Thyroid gland (tissue), 4 donors: ENCODE measurements at regions not wholly inside any gene's neighbourhood (a gene's known extent, or its start where the extent isn't known, plus 50 kb on each side); places are given as distances from the start of the nearest gene placed in this dataset.

ENCODE experiments used
- DNase-seq, 2 donors: peaks; one replicate each; pipeline ENCODE4 v3.0.0-alpha.2; 2019
- H3K27ac ChIP-seq, 3 donors: fragments of 200-600 bp; sonication (generic); 1 replicate in 2 of 3; 2 replicates in 1 of 3; pipeline ENCODE4 v1.5.1; 2016 to 2019; ENCODE audit warnings: mild to moderate bottlenecking in 1 of 3, moderate library complexity in 1 of 3
- H3K27me3 ChIP-seq: fragments of 200-600 bp; sonication (generic); one replicate; pipeline ENCODE4 v1.5.1; 2019
- H3K36me3 ChIP-seq, 2 donors: fragments of 200-600 bp; sonication (generic); one replicate each; pipeline ENCODE4 v1.5.1; 2016 to 2019
- H3K4me1 ChIP-seq, 2 donors: fragments of 200-600 bp; sonication (generic); one replicate each; pipeline ENCODE4 v1.5.1; 2017 to 2019
- H3K4me3 ChIP-seq, 3 donors: fragments of 200-600 bp; sonication (generic); replicated peaks in 1 of 3; 1 replicate in 2 of 3; 2 replicates in 1 of 3; pipeline ENCODE4 v1.5.1; 2016; ENCODE audit warnings: mild to moderate bottlenecking in 1 of 3
- H3K9me3 ChIP-seq: fragments of 200-600 bp; sonication (generic); one replicate; pipeline ENCODE4 v1.5.1; 2017
- CTCF ChIP-seq, 6 experiments: fragments of 200-600 bp in 3 of 6; fragments of 450-650 bp in 3 of 6; sonication (generic) in 3 of 6; IDR thresholded peaks; one replicate each; pipeline ENCODE4 v1.5.1; 2016 to 2019; ENCODE audit warnings: antibody characterized with exemption in 6 of 6, mild to moderate bottlenecking in 2 of 6, inconsistent platforms in 1 of 6, moderate library complexity in 1 of 6
- POLR2A ChIP-seq, 2 donors: fragments of 450-650 bp; IDR thresholded peaks; one replicate each; pipeline ENCODE4 v1.6.1; 2017; ENCODE audit warnings: antibody characterized with exemption in 2 of 2, mild to moderate bottlenecking in 2 of 2, moderate library complexity in 1 of 2
- WGBS, 2 donors: methylation state at CpG; one replicate each; pipeline ENCODE4 v1.1.5; 2017; 5-methylcytosine and 5-hydroxymethylcytosine counted together
- intact Hi-C: fragments of 100-400 bp; cut with DNase I; formaldehyde crosslinking; loops from one replicate; pipeline ENCODE4 v1.15.1; 2023

GRCh38 chr15:96075895-96076294 lies 254.6 kb upstream of the NR2F2 start:
- TF ChIP-seq POLR2A (IDR thresholded peaks at IDR 0.05): no peak
- no peak for TF ChIP-seq CTCF (IDR thresholded peaks at IDR 0.05)
- intact Hi-C loops: no loop called here
- Histone ChIP-seq H3K27me3 (no peaks in the 10 kb centered on the region), H3K4me1 (no peaks in the 10 kb centered on the region), H3K4me3 (no peak overlapping the region), H3K9me3 (no peaks in the 10 kb centered on the region), H3K36me3 (no peaks in the 10 kb centered on the region), H3K27ac (no peak overlapping the region)
- no peak for DNase-seq
- WGBS, 2 donors: 82 to 85% methylated on average over 2 of the region's 2 CpGs

GRCh38 chr15:96076350-96076749 lies 254.2 kb upstream of the NR2F2 start:
- Histone ChIP-seq H3K27ac (no peak overlapping the region), H3K9me3 (no peaks in the 10 kb centered on the region), H3K4me1 (no peaks in the 10 kb centered on the region), H3K36me3 (no peaks in the 10 kb centered on the region), H3K4me3 (no peak overlapping the region), H3K27me3 (no peaks in the 10 kb centered on the region)
- DNase-seq: no peak
- 92 to 94% methylated on average over 6 of the region's 6 CpGs for WGBS, 2 donors
- intact Hi-C loops: no loop called here
- TF ChIP-seq POLR2A (IDR thresholded peaks at IDR 0.05) (no peak), CTCF (IDR thresholded peaks at IDR 0.05) (no peak)

GRCh38 chr15:96079041-96079440 lies 251.5 kb upstream of the NR2F2 start:
- Histone ChIP-seq H3K9me3 (no peaks in the 10 kb centered on the region), H3K4me3 (no peak overlapping the region), H3K36me3 (no peaks in the 10 kb centered on the region), H3K4me1 (no peaks in the 10 kb centered on the region), H3K27me3 (no peaks in the 10 kb centered on the region), H3K27ac (no peak overlapping the region)
- intact Hi-C loops: no loop called here
- WGBS, 2 donors: 96% methylated on average over 4 of the region's 4 CpGs
- DNase-seq: no peak
- no peak for TF ChIP-seq POLR2A (IDR thresholded peaks at IDR 0.05)

GRCh38 chr15:96079882-96080281 lies 250.6 kb upstream of the NR2F2 start:
- TF ChIP-seq CTCF (IDR thresholded peaks at IDR 0.05) (no peak), POLR2A (IDR thresholded peaks at IDR 0.05) (no peak)
- intact Hi-C loops: loop anchor here (10.0 kb wide), 1 partner anchor 445 kb away; no protein-coding TSS in a partner anchor
- Histone ChIP-seq H3K27me3 (no peaks in the 10 kb centered on the region), H3K4me1 (no peaks in the 10 kb centered on the region), H3K4me3 (no peak overlapping the region), H3K9me3 (no peaks in the 10 kb centered on the region), H3K27ac (no peak overlapping the region), H3K36me3 (no peaks in the 10 kb centered on the region)
- DNase-seq: no peak
- 47 to 48% methylated on average over 3 of the region's 3 CpGs for WGBS, 2 donors

- Histone ChIP-seq H3K4me3 (no peak overlapping the region), H3K36me3 (no peaks in the 10 kb centered on the region), H3K9me3 (no peaks in the 10 kb centered on the region), H3K27me3 (no peaks in the 10 kb centered on the region), H3K27ac (no peak overlapping the region), H3K4me1 (no peaks in the 10 kb centered on the region)
- TF ChIP-seq CTCF (IDR thresholded peaks at IDR 0.05): no peak
- TF ChIP-seq POLR2A (IDR thresholded peaks at IDR 0.05): no peak
- intact Hi-C loops: loop anchor here (10.0 kb wide), 1 partner anchor 451 kb away; no protein-coding TSS in a partner anchor
- DNase-seq: no peak
- 52 to 76% methylated on average over 3 of the region's 3 CpGs for whole genome bisulfite sequencing, 2 donors
These were observed 244.3 kb upstream of the NR2F2 start for GRCh38 chr15:96086164-96086563.
